Body of pancreas (tissue), 4 donors: ENCODE measurements at regions not wholly inside any gene's neighbourhood (a gene's known extent, or its start where the extent isn't known, plus 50 kb on each side); places are given as distances from the start of the nearest gene placed in this dataset.
A peak's percentile ranks its signal among the peaks of the same experiment; 100 is the strongest.

Experiments
- ATAC-seq: fragments of 150-250 bp; one replicate; pipeline ENCODE4 v1.9.1; 2016
- DNase-seq, 4 donors: peaks; one replicate each; pipeline ENCODE4 v3.0.0-alpha.2; 2019
- H3K27ac ChIP-seq, 4 donors: fragments of 200-600 bp; sonication (generic); 1 replicate in 3 of 4; 2 replicates in 1 of 4; pipeline versions ENCODE4 v1.5.1 to v1.6.1; 2016 to 2019; ENCODE audit warnings: mild to moderate bottlenecking in 1 of 4, mixed read lengths in 1 of 4, moderate library complexity in 1 of 4
- H3K27me3 ChIP-seq, 2 donors: fragments of 200-600 bp; sonication (generic); one replicate each; pipeline ENCODE4 v1.6.0; 2016; ENCODE audit warnings: mild to moderate bottlenecking in 1 of 2
- H3K36me3 ChIP-seq, 2 donors: fragments of 200-600 bp; sonication (generic); replicated peaks in 1 of 2; 2 replicates each; pipeline ENCODE4 v1.5.1; 2016; ENCODE audit warnings: low read depth in 2 of 2; ENCODE audit not compliant: insufficient read depth in 1 of 2
- H3K4me1 ChIP-seq: fragments of 200-600 bp; sonication (generic); one replicate; pipeline ENCODE4 v1.6.0; 2016
- H3K4me3 ChIP-seq, 2 donors: fragments of 200-600 bp; sonication (generic); 1 replicate in 1 of 2; 2 replicates in 1 of 2; pipeline ENCODE4 v1.5.1; 2016 to 2019
- H3K9me3 ChIP-seq, 3 donors: fragments of 200-600 bp; sonication (generic); 1 replicate in 2 of 3; 2 replicates in 1 of 3; pipeline ENCODE4 v1.5.1; 2016
- CTCF ChIP-seq, 7 experiments: fragments of 450-650 bp in 4 of 7; fragments of 200-600 bp in 3 of 7; sonication (generic) in 3 of 7; IDR thresholded peaks; one replicate each; pipeline ENCODE4 v1.5.1; 2016 to 2019; ENCODE audit warnings: antibody characterized with exemption in 7 of 7
- POLR2A ChIP-seq, 3 donors: fragments of 450-650 bp; IDR thresholded peaks; one replicate each; pipeline ENCODE4 v1.6.1; 2016; ENCODE audit warnings: antibody characterized with exemption in 3 of 3, mild to moderate bottlenecking in 2 of 3
- WGBS, 2 donors: methylation state at CpG; one replicate each; pipeline ENCODE4 v1.1.5; 2017; 5-methylcytosine and 5-hydroxymethylcytosine counted together
- intact Hi-C: fragments of 100-400 bp; cut with DNase I; formaldehyde crosslinking; loops from one replicate; pipeline ENCODE4 v1.15.1; 2023

- TF ChIP-seq CTCF (IDR thresholded peaks at IDR 0.05), result no peak
- no peak for TF ChIP-seq POLR2A (IDR thresholded peaks at IDR 0.05)
- intact Hi-C loops, result no loop called here
- no peaks in the 10 kb centered on the region for H3K4me1 ChIP-seq
- H3K36me3 ChIP-seq, result no peaks in the 10 kb centered on the region
- no peak overlapping the region for H3K27ac ChIP-seq
- 67 to 75% methylated on average over 1 of the region's 1 CpG for WGBS, 2 donors
- ATAC-seq (no peak), DNase-seq (no peak)
- no peaks in the 10 kb centered on the region for H3K9me3 ChIP-seq
- H3K27me3 ChIP-seq, result no peaks in the 10 kb centered on the region
- no peak overlapping the region for H3K4me3 ChIP-seq
Observed at GRCh38 chr7:156459067-156459466, 181.5 kb upstream of the RNF32 start.

GRCh38 chr7:156458011-156458410 lies 182.6 kb upstream of the RNF32 start:
- WGBS, 2 donors, result 85 to 90% methylated on average over 16 of the region's 16 CpGs
- ATAC-seq (no peak), DNase-seq (no peak)

GRCh38 chr7:156456503-156457115 lies 184.0 kb upstream of the RNF32 start:
- DNase-seq, result peak in 3 of 4 donors; percentile 35 to 38 (median 36)
- Histone ChIP-seq H3K27ac (no peak overlapping the region), H3K9me3 (no peaks in the 10 kb centered on the region), H3K36me3 (no peaks in the 10 kb centered on the region), H3K27me3 (no peaks in the 10 kb centered on the region), H3K4me3 (no peak overlapping the region), H3K4me1 (no peaks in the 10 kb centered on the region)
- intact Hi-C loops, result no loop called here
- ATAC-seq, result peak; percentile 47
- TF ChIP-seq CTCF (IDR thresholded peaks at IDR 0.05), result no peak
- no peak for TF ChIP-seq POLR2A (IDR thresholded peaks at IDR 0.05)
- 35 to 45% methylated on average over 10 to 11 of the region's 11 CpGs for WGBS, 2 donors

More at GRCh38 chr7:156458011-156458410, 182.6 kb upstream of the RNF32 start:
- TF ChIP-seq CTCF (IDR thresholded peaks at IDR 0.05) (no peak), POLR2A (IDR thresholded peaks at IDR 0.05) (no peak)
- Histone ChIP-seq H3K9me3 (no peaks in the 10 kb centered on the region), H3K27me3 (no peaks in the 10 kb centered on the region), H3K27ac (no peak overlapping the region), H3K36me3 (no peaks in the 10 kb centered on the region), H3K4me1 (no peaks in the 10 kb centered on the region), H3K4me3 (no peak overlapping the region)
- intact Hi-C loops, result no loop called here

DNA sequence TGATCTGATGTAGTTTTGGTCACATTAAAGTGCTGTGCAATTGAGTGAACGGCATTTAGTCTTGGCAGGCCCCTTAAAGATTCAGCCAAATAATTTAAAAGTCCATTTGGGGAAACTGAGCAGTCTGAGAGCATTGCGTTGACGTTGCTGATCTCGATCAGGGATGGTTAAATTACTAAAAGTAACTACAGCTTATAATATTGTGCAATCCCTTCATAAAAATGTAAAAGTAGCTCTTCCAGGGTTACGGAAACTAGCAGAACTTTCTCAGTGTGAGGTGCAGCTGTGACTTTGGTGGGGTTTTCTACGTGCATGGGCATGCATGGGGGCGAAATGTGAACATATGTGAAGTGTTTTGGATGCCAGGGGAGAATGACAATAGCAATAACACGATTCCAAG lies 184.5 kb upstream of the RNF32 start:
- no peaks in the 10 kb centered on the region for H3K27me3 ChIP-seq
- WGBS, 2 donors, result 79 to 80% methylated on average over 8 of the region's 8 CpGs
- H3K27ac ChIP-seq, result no peak overlapping the region
- H3K4me3 ChIP-seq, result no peak overlapping the region
- DNase-seq (no peak), ATAC-seq (no peak)
- H3K36me3 ChIP-seq, result no peaks in the 10 kb centered on the region
- TF ChIP-seq POLR2A (IDR thresholded peaks at IDR 0.05) (no peak), CTCF (IDR thresholded peaks at IDR 0.05) (no peak)
- intact Hi-C loops, result no loop called here
- H3K4me1 ChIP-seq, result no peaks in the 10 kb centered on the region
- no peaks in the 10 kb centered on the region for H3K9me3 ChIP-seq

DNA sequence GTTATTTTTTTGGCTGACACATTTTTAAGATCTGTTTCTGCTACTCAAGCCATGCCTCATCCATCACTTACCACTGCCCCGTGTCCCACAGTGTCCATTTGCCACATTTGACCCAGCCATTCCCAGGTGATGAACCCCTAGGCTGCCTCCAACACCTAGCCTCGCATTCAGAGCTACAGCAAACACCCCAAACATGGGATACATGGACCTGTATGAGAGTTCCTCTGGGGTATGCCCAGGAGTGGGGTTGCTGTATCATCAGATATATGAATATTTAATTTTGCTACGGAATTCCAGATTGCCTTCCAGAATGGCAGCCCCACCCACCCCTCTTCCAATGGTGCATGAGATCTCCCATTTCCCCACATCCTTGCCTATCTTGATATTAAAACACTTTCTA lies 190.1 kb upstream of the RNF32 start:
- intact Hi-C loops, result no loop called here
- H3K9me3 ChIP-seq, result no peaks in the 10 kb centered on the region
- no peak for TF ChIP-seq POLR2A (IDR thresholded peaks at IDR 0.05)
- TF ChIP-seq CTCF (IDR thresholded peaks at IDR 0.05), result no peak
- H3K4me3 ChIP-seq, result no peak overlapping the region
- ATAC-seq (no peak), DNase-seq (no peak)
- H3K27me3 ChIP-seq, result no peaks in the 10 kb centered on the region
- WGBS, 2 donors, result 58 to 76% methylated on average over 3 of the region's 3 CpGs
- no peaks in the 10 kb centered on the region for H3K36me3 ChIP-seq
- no peaks in the 10 kb centered on the region for H3K4me1 ChIP-seq
- H3K27ac ChIP-seq, result no peak overlapping the region
